ENCODE measurements at regions not wholly inside any gene's neighbourhood (a gene's known extent, or its start where the extent isn't known, plus 50 kb on each side); places are given as distances from the start of the nearest gene placed in this dataset.

- no peak for TF ChIP-seq HNF4G (IDR thresholded peaks at IDR 0.05)
- no peak for TF ChIP-seq FOXA2 (IDR thresholded peaks at IDR 0.05)
- TF ChIP-seq RAD21 (IDR thresholded peaks at IDR 0.05), result no peak
- no peak for TF ChIP-seq RXRA (IDR thresholded peaks at IDR 0.05)
- no peak for TF ChIP-seq SP1 (IDR thresholded peaks at IDR 0.05)
- TF ChIP-seq HNF4A (conservative IDR thresholded peaks at IDR 0.05), result no peak
- no peak for TF ChIP-seq JUND (IDR thresholded peaks at IDR 0.05)
- TF ChIP-seq NR2F2 (IDR thresholded peaks at IDR 0.05), result no peak
- no peak for TF ChIP-seq FOXA1 (IDR thresholded peaks at IDR 0.05)
- TF ChIP-seq TAF1 (conservative IDR thresholded peaks at IDR 0.05), result no peak
- no peak for TF ChIP-seq REST (IDR thresholded peaks at IDR 0.05)
- TF ChIP-seq CTCF (IDR thresholded peaks at IDR 0.05; ENCODE audit: low read depth, low read length, missing input control), result no peak
- TF ChIP-seq EGR1 (IDR thresholded peaks at IDR 0.05; ENCODE audit: low read depth in 2 of 2), result no peak
- no peak for TF ChIP-seq MAX (IDR thresholded peaks at IDR 0.05)
- no peak for TF ChIP-seq ZBTB33 (IDR thresholded peaks at IDR 0.05)
- TF ChIP-seq GABPA (IDR thresholded peaks at IDR 0.05 in 1 of 2, conservative IDR thresholded peaks at IDR 0.05 in 1 of 2), result no peak
- TF ChIP-seq ATF3 (IDR thresholded peaks at IDR 0.05), result no peak
- Histone ChIP-seq H3K36me3 (ENCODE audit: control insufficient read depth in 4 of 4, insufficient read depth in 3 of 4, low read depth in 1 of 4, low read length in 3 of 4) (no peaks in the 10 kb centered on the region), H3K27ac (ENCODE audit: low read depth in 1 of 2, low read length in 2 of 2) (no peak overlapping the region), H3K4me3 (ENCODE audit: low read depth in 1 of 3, low read length in 3 of 3) (no peak overlapping the region), H3K27me3 (ENCODE audit: control insufficient read depth in 4 of 4, insufficient read depth in 4 of 4, low read length in 3 of 4) (no peaks in the 10 kb centered on the region), H3K9ac (ENCODE audit: low read depth in 1 of 2, low read length in 2 of 2) (no peak overlapping the region), H3K9me3 (ENCODE audit: control insufficient read depth in 4 of 4, low read length in 3 of 4) (no peaks in the 10 kb centered on the region), H3K4me1 (ENCODE audit: control insufficient read depth in 4 of 4, insufficient read depth in 4 of 4, low read length in 3 of 4) (peaks cover 2 to 7% (median 4%) of the 10 kb centered on the region in 4 donors)
- 70% methylated on average over 2 of the region's 2 CpGs for WGBS
- no peak for DNase-seq (ENCODE audit: low spot score)
Observed at GRCh38 chr4:52192001-52192400, 140.9 kb downstream of the SPATA18 start.

GRCh38 chr4:52192721-52193135 is 141.6 kb downstream of the SPATA18 start:
- H3K9ac ChIP-seq (ENCODE audit: low read depth in 1 of 2, low read length in 2 of 2), result no peak overlapping the region
- WGBS, result 35% methylated on average over 6 of the region's 6 CpGs
- H3K27ac ChIP-seq (ENCODE audit: low read depth in 1 of 2, low read length in 2 of 2), result peak overlapping the region; percentile 54 to 63

More at GRCh38 chr4:52192721-52193135, 141.6 kb downstream of the SPATA18 start:
- no peak overlapping the region for H3K4me3 ChIP-seq (ENCODE audit: low read depth in 1 of 3, low read length in 3 of 3)
- H3K27me3 ChIP-seq (ENCODE audit: control insufficient read depth in 4 of 4, insufficient read depth in 4 of 4, low read length in 3 of 4), result no peaks in the 10 kb centered on the region
- no peak for DNase-seq (ENCODE audit: low spot score)
- no peaks in the 10 kb centered on the region for H3K36me3 ChIP-seq (ENCODE audit: control insufficient read depth in 4 of 4, insufficient read depth in 3 of 4, low read depth in 1 of 4, low read length in 3 of 4)
- H3K4me1 ChIP-seq (ENCODE audit: control insufficient read depth in 4 of 4, insufficient read depth in 4 of 4, low read length in 3 of 4), result peaks cover 2 to 7% (median 4%) of the 10 kb centered on the region in 4 donors
- H3K9me3 ChIP-seq (ENCODE audit: control insufficient read depth in 4 of 4, low read length in 3 of 4), result no peaks in the 10 kb centered on the region
- peak; percentile 86 for TF ChIP-seq MAX (IDR thresholded peaks at IDR 0.05)
- no peak for TF ChIP-seq ATF3 (IDR thresholded peaks at IDR 0.05)
- peak; percentile 47 for TF ChIP-seq FOXA2 (IDR thresholded peaks at IDR 0.05)
- TF ChIP-seq SP1 (IDR thresholded peaks at IDR 0.05), result no peak
- TF ChIP-seq GABPA (IDR thresholded peaks at IDR 0.05 in 1 of 2, conservative IDR thresholded peaks at IDR 0.05 in 1 of 2), result peak in 1 of 2 donors; percentile 69
- TF ChIP-seq HNF4A (conservative IDR thresholded peaks at IDR 0.05), result peak in 1 of 2 donors; percentile 46
- TF ChIP-seq NR2F2 (IDR thresholded peaks at IDR 0.05), result no peak
- no peak for TF ChIP-seq HNF4G (IDR thresholded peaks at IDR 0.05)
- TF ChIP-seq TAF1 (conservative IDR thresholded peaks at IDR 0.05), result no peak
- peak; percentile 33 for TF ChIP-seq YY1 (IDR thresholded peaks at IDR 0.05)
- peak; percentile 20 for TF ChIP-seq ZBTB33 (IDR thresholded peaks at IDR 0.05)
- peak in 1 of 2 donors; percentile 9 for TF ChIP-seq RAD21 (IDR thresholded peaks at IDR 0.05)
- TF ChIP-seq JUND (IDR thresholded peaks at IDR 0.05), result peak in 1 of 2 donors; percentile 41
- peak in 1 of 2 donors; percentile 60 for TF ChIP-seq RXRA (IDR thresholded peaks at IDR 0.05)
- TF ChIP-seq EGR1 (IDR thresholded peaks at IDR 0.05; ENCODE audit: low read depth in 2 of 2), result peak in 1 of 2 donors; percentile 14

Measured in liver (tissue), 8 donors.